GM23338 (cell line): ENCODE measurements at regions not wholly inside any gene's neighbourhood (a gene's known extent, or its start where the extent isn't known, plus 50 kb on each side); places are given as distances from the start of the nearest gene placed in this dataset.

ENCODE experiments used
- ATAC-seq: fragments of 200-7000 bp; cut with Tn5 transposase; 3 replicates; pipeline ENCODE4 v1.9.1; 2020
- DNase-seq: peaks from one replicate; pipeline ENCODE4 v3.0.0-alpha.2; 2015; ENCODE audit warnings: low spot score
- H2AFZ ChIP-seq: fragments of 200-600 bp; sonication (generic); 2 replicates; pipeline ENCODE4 v1.8.0; 2016; ENCODE audit warnings: antibody characterized with exemption, mild to moderate bottlenecking, moderate library complexity
- H3F3A ChIP-seq: fragments of 200-600 bp; sonication (generic); replicated peaks from 2 replicates; pipeline ENCODE4 v1.8.0; 2017; ENCODE audit warnings: antibody characterized with exemption, mixed run types, low read depth
- H3K27ac ChIP-seq: fragments of 200-600 bp; sonication (generic); 2 replicates; pipeline ENCODE4 v1.6.1; 2016; ENCODE audit warnings: low read depth
- H3K27me3 ChIP-seq: fragments of 200-600 bp; sonication (generic); 2 replicates; pipeline ENCODE4 v1.8.0; 2016; ENCODE audit warnings: mild to moderate bottlenecking, mixed run types, moderate library complexity; ENCODE audit not compliant: insufficient read depth
- H3K36me3 ChIP-seq: fragments of 200-600 bp; sonication (generic); 2 replicates; pipeline ENCODE4 v1.8.0; 2016; ENCODE audit warnings: mild to moderate bottlenecking; ENCODE audit not compliant: insufficient read depth
- H3K4me1 ChIP-seq: fragments of 200-600 bp; sonication (generic); 2 replicates; pipeline ENCODE4 v1.8.0; 2016; ENCODE audit warnings: mild to moderate bottlenecking, moderate library complexity; ENCODE audit not compliant: insufficient read depth
- H3K4me2 ChIP-seq: fragments of 200-600 bp; sonication (generic); 2 replicates; pipeline ENCODE4 v1.7.1; 2017; ENCODE audit warnings: mixed run types
- H3K4me3 ChIP-seq: fragments of 200-600 bp; sonication (generic); 2 replicates; pipeline ENCODE4 v1.6.1; 2016; ENCODE audit warnings: mixed run types
- H3K79me2 ChIP-seq: fragments of 200-600 bp; sonication (generic); replicated peaks from 2 replicates; pipeline ENCODE4 v1.8.0; 2017; ENCODE audit warnings: mild to moderate bottlenecking; ENCODE audit not compliant: insufficient read depth
- H3K9me2 ChIP-seq: fragments of 200-600 bp; sonication (generic); 2 replicates; pipeline ENCODE4 v1.8.0; 2017; ENCODE audit not compliant: insufficient read depth
- H4K20me1 ChIP-seq: fragments of 200-600 bp; sonication (generic); replicated peaks from 2 replicates; pipeline ENCODE4 v1.8.0; 2017; ENCODE audit warnings: mild to moderate bottlenecking; ENCODE audit not compliant: insufficient read depth
- H3K27ac Mint-ChIP-seq: 2 replicates; pipeline ENCODE4 v1.8.0; 2020; ENCODE audit warnings: inconsistent platforms, mild to moderate bottlenecking, moderate library complexity, mixed read lengths
- H3K27me3 Mint-ChIP-seq: 3 replicates; pipeline ENCODE4 v1.8.0; 2022; ENCODE audit warnings: low read depth, mild to moderate bottlenecking, moderate library complexity, mixed read lengths, inconsistent platforms; ENCODE audit not compliant: insufficient read depth, poor library complexity
- H3K36me3 Mint-ChIP-seq: 3 replicates; pipeline ENCODE4 v1.8.0; 2021; ENCODE audit warnings: low read depth, mild to moderate bottlenecking, inconsistent platforms, moderate library complexity, mixed read lengths
- H3K4me1 Mint-ChIP-seq: 3 replicates; pipeline ENCODE4 v1.8.0; 2020; ENCODE audit warnings: mild to moderate bottlenecking, inconsistent platforms, mixed read lengths
- H3K4me3 Mint-ChIP-seq: 3 replicates; pipeline ENCODE4 v1.8.0; 2021; ENCODE audit warnings: moderate library complexity, mild to moderate bottlenecking, inconsistent platforms, mixed read lengths
- H3K9me3 Mint-ChIP-seq: 3 replicates; pipeline ENCODE4 v1.8.0; 2020; ENCODE audit warnings: moderate library complexity, mild to moderate bottlenecking, inconsistent platforms, mixed read lengths
- EZH2 ChIP-seq: fragments of 200-600 bp; sonication (generic); IDR thresholded peaks from one replicate; pipeline ENCODE4 v1.8.0; 2017; ENCODE audit warnings: antibody characterized with exemption, mild to moderate bottlenecking, low read depth; ENCODE audit not compliant: unreplicated experiment
- EZH2phosphoT487 ChIP-seq: fragments of 200-600 bp; sonication (generic); IDR thresholded peaks from one replicate; pipeline ENCODE4 v1.8.1; 2018; ENCODE audit warnings: antibody characterized with exemption; ENCODE audit not compliant: unreplicated experiment
- NANOG ChIP-seq: IDR thresholded peaks from 2 replicates; pipeline ENCODE4 v1.6.1; 2016; ENCODE audit warnings: antibody characterized with exemption, borderline replicate concordance
- POLR2AphosphoS5 ChIP-seq: IDR thresholded peaks from 2 replicates; pipeline ENCODE4 v1.6.1; 2016; ENCODE audit warnings: antibody characterized with exemption, low read depth
- TF ChIP-seq, protein P1 (sequence below): fragments of 250-450 bp; sonication (Bioruptor Pico); IDR thresholded peaks from 2 replicates; pipeline ENCODE4 v1.5.0; 2020; ENCODE audit warnings: mild to moderate bottlenecking, moderate library complexity
- TF ChIP-seq, protein P2 (sequence below), 2 experiments: fragments of 200-600 bp in 1 of 2; sonication (generic) in 1 of 2; conservative IDR thresholded peaks; 2 replicates each; pipeline versions ENCODE4 v1.5.1 to v1.6.1; 2016 to 2017; ENCODE audit warnings: antibody characterized with exemption in 2 of 2, low read depth in 2 of 2, mild to moderate bottlenecking in 2 of 2, moderate library complexity in 1 of 2

DNA sequence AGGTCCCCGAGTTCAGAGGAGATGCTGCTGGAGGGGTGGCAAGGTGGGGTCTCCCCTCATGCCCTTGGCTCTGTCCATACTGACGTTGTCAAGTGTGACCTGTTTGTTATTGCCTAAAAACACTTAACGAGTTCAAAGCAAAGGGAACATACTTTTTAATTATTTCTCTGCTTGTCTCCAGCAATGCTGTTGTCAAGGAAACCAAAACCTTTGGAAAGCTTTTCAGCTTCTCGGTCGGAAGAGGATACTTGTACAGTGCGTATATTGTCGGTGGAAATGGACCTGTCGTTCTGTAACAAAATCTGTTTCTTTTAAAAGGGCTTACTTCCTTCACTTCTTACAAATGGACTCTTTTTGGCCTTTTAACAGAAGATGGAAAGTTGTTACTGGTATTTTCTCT lies 73.9 kb downstream of the SLC25A47 start:
- peaks cover 48% of the 10 kb centered on the region for H3K4me1 Mint-ChIP-seq
- H3K27ac ChIP-seq = 0 out of 2 replicates have a peak overlapping the region, but pooled peaks have one; percentile 36
- no peak for ATAC-seq

More for the DNA sequence above, 73.9 kb downstream of the SLC25A47 start:
- Histone ChIP-seq H3K4me2 (no peak overlapping the region), H3K36me3 (no peaks in the 10 kb centered on the region), H4K20me1 (no peaks in the 10 kb centered on the region), H2AFZ (no peak overlapping the region), H3K27me3 (no peaks in the 10 kb centered on the region), H3K4me3 (no peak overlapping the region), H3K4me1 (peaks cover 54% of the 10 kb centered on the region), H3F3A (no peaks in the 10 kb centered on the region), H3K79me2 (peaks cover 8% of the 10 kb centered on the region), H3K9me2 (no peaks in the 10 kb centered on the region)
- TF ChIP-seq, protein P1, sequence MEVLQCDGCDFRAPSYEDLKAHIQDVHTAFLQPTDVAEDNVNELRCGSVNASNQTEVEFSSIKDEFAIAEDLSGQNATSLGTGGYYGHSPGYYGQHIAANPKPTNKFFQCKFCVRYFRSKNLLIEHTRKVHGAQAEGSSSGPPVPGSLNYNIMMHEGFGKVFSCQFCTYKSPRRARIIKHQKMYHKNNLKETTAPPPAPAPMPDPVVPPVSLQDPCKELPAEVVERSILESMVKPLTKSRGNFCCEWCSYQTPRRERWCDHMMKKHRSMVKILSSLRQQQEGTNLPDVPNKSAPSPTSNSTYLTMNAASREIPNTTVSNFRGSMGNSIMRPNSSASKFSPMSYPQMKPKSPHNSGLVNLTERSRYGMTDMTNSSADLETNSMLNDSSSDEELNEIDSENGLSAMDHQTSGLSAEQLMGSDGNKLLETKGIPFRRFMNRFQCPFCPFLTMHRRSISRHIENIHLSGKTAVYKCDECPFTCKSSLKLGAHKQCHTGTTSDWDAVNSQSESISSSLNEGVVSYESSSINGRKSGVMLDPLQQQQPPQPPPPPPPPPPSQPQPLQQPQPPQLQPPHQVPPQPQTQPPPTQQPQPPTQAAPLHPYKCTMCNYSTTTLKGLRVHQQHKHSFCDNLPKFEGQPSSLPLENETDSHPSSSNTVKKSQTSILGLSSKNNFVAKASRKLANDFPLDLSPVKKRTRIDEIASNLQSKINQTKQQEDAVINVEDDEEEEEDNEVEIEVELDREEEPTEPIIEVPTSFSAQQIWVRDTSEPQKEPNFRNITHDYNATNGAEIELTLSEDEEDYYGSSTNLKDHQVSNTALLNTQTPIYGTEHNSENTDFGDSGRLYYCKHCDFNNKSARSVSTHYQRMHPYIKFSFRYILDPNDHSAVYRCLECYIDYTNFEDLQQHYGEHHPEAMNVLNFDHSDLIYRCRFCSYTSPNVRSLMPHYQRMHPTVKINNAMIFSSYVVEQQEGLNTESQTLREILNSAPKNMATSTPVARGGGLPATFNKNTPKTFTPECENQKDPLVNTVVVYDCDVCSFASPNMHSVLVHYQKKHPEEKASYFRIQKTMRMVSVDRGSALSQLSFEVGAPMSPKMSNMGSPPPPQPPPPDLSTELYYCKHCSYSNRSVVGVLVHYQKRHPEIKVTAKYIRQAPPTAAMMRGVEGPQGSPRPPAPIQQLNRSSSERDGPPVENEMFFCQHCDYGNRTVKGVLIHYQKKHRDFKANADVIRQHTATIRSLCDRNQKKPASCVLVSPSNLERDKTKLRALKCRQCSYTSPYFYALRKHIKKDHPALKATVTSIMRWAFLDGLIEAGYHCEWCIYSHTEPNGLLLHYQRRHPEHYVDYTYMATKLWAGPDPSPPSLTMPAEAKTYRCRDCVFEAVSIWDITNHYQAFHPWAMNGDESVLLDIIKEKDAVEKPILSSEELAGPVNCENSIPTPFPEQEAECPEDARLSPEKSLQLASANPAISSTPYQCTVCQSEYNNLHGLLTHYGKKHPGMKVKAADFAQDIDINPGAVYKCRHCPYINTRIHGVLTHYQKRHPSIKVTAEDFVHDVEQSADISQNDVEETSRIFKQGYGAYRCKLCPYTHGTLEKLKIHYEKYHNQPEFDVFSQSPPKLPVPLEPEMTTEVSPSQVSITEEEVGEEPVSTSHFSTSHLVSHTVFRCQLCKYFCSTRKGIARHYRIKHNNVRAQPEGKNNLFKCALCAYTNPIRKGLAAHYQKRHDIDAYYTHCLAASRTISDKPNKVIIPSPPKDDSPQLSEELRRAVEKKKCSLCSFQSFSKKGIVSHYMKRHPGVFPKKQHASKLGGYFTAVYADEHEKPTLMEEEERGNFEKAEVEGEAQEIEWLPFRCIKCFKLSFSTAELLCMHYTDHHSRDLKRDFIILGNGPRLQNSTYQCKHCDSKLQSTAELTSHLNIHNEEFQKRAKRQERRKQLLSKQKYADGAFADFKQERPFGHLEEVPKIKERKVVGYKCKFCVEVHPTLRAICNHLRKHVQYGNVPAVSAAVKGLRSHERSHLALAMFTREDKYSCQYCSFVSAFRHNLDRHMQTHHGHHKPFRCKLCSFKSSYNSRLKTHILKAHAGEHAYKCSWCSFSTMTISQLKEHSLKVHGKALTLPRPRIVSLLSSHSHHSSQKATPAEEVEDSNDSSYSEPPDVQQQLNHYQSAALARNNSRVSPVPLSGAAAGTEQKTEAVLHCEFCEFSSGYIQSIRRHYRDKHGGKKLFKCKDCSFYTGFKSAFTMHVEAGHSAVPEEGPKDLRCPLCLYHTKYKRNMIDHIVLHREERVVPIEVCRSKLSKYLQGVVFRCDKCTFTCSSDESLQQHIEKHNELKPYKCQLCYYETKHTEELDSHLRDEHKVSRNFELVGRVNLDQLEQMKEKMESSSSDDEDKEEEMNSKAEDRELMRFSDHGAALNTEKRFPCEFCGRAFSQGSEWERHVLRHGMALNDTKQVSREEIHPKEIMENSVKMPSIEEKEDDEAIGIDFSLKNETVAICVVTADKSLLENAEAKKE = no peak
- no peak for TF ChIP-seq EZH2
- TF ChIP-seq, protein P2, sequence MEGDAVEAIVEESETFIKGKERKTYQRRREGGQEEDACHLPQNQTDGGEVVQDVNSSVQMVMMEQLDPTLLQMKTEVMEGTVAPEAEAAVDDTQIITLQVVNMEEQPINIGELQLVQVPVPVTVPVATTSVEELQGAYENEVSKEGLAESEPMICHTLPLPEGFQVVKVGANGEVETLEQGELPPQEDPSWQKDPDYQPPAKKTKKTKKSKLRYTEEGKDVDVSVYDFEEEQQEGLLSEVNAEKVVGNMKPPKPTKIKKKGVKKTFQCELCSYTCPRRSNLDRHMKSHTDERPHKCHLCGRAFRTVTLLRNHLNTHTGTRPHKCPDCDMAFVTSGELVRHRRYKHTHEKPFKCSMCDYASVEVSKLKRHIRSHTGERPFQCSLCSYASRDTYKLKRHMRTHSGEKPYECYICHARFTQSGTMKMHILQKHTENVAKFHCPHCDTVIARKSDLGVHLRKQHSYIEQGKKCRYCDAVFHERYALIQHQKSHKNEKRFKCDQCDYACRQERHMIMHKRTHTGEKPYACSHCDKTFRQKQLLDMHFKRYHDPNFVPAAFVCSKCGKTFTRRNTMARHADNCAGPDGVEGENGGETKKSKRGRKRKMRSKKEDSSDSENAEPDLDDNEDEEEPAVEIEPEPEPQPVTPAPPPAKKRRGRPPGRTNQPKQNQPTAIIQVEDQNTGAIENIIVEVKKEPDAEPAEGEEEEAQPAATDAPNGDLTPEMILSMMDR (conservative IDR thresholded peaks at IDR 0.05; ENCODE audit: low read depth in 2 of 2) = no peak
- TF ChIP-seq EZH2phosphoT487 = no peak
- TF ChIP-seq POLR2AphosphoS5 = no peak
- no peak for TF ChIP-seq NANOG
- no peak overlapping the region for H3K4me3 Mint-ChIP-seq
- peaks cover 17% of the 10 kb centered on the region for H3K27me3 Mint-ChIP-seq
- DNase-seq = no peak
- no peaks in the 10 kb centered on the region for H3K36me3 Mint-ChIP-seq
- H3K9me3 Mint-ChIP-seq = no peaks in the 10 kb centered on the region
- no peak overlapping the region for H3K27ac Mint-ChIP-seq
